PC-9 (cell line): ENCODE measurements at regions not wholly inside any gene's neighbourhood (a gene's known extent, or its start where the extent isn't known, plus 50 kb on each side); places are given as distances from the start of the nearest gene placed in this dataset.

Experiments used
- BruUV-seq: library from RNA; stranded (reverse); fragments of 400-500 nt; replicated peaks from 2 replicates; lab custom pipeline; 2021; lab: Mats Ljungman, UMichigan
- CTCF ChIA-PET: fragments of 300-600 bp; sonication (Branson Sonifier 250); formaldehyde crosslinking; loops from one replicate; lab custom pipeline; 2022; ENCODE audit warnings: antibody characterized with exemption; lab: Charles Lee
- POLR2A ChIA-PET: fragments of 300-600 bp; sonication (Branson Sonifier 250); formaldehyde crosslinking; loops from one replicate; lab custom pipeline; 2022; ENCODE audit warnings: antibody characterized with exemption; ENCODE audit not compliant: unreplicated experiment; lab: Charles Lee
- DNase-seq, 2 experiments: peaks; one replicate each; pipeline versions ENCODE4 v3.0.0 to v3.0.0-alpha.2; 2015 to 2022; ENCODE audit warnings: mixed read lengths in 1 of 2
- H2AFZ ChIP-seq: fragments of 200-600 bp; sonication (generic); 2 replicates; pipeline ENCODE4 v1.8.1; 2017; ENCODE audit warnings: antibody characterized with exemption
- H3F3A ChIP-seq: fragments of 200-600 bp; sonication (generic); 2 replicates; pipeline ENCODE4 v1.8.1; 2017; ENCODE audit warnings: antibody characterized with exemption, mild to moderate bottlenecking, low read depth; ENCODE audit not compliant: insufficient read depth
- H3K27ac ChIP-seq: fragments of 200-600 bp; sonication (generic); 2 replicates; pipeline ENCODE4 v1.6.1; 2016; ENCODE audit warnings: mixed run types
- H3K27me3 ChIP-seq: fragments of 200-600 bp; sonication (generic); 2 replicates; pipeline ENCODE4 v1.6.1; 2016; ENCODE audit warnings: low read depth, mixed run types; ENCODE audit not compliant: insufficient read depth
- H3K36me3 ChIP-seq: fragments of 200-600 bp; sonication (generic); 2 replicates; pipeline ENCODE4 v1.6.1; 2016; ENCODE audit warnings: low read depth, mixed run types
- H3K4me1 ChIP-seq: fragments of 200-600 bp; sonication (generic); replicated peaks from 2 replicates; pipeline ENCODE4 v1.6.1; 2016; ENCODE audit warnings: mixed run types; ENCODE audit not compliant: insufficient read depth
- H3K4me2 ChIP-seq: fragments of 200-600 bp; sonication (generic); 2 replicates; pipeline ENCODE4 v1.6.1; 2017; ENCODE audit warnings: mixed run types
- H3K4me3 ChIP-seq: fragments of 200-600 bp; sonication (generic); 2 replicates; pipeline ENCODE4 v1.6.1; 2016; ENCODE audit warnings: mixed run types
- H3K79me2 ChIP-seq: fragments of 200-600 bp; sonication (generic); 2 replicates; pipeline ENCODE4 v1.6.1; 2017; ENCODE audit warnings: low read depth, mixed run types
- H3K9me2 ChIP-seq: fragments of 200-600 bp; sonication (generic); 2 replicates; pipeline ENCODE4 v1.8.1; 2017; ENCODE audit warnings: mild to moderate bottlenecking; ENCODE audit not compliant: insufficient read depth
- H3K9me3 ChIP-seq: fragments of 200-600 bp; sonication (generic); 2 replicates; pipeline ENCODE4 v1.8.1; 2016; ENCODE audit warnings: low read depth; ENCODE audit not compliant: insufficient read depth
- H4K20me1 ChIP-seq: fragments of 200-600 bp; sonication (generic); 2 replicates; pipeline ENCODE4 v1.8.1; 2017; ENCODE audit not compliant: insufficient read depth
- CTCF ChIP-seq: fragments of 200-600 bp; sonication (generic); conservative IDR thresholded peaks from 2 replicates; pipeline ENCODE4 v1.6.1; 2017; ENCODE audit warnings: mixed run types, antibody characterized with exemption, mild to moderate bottlenecking, moderate library complexity
- EZH2 ChIP-seq: fragments of 200-600 bp; sonication (generic); IDR thresholded peaks from 2 replicates; pipeline ENCODE4 v1.8.0; 2017; ENCODE audit warnings: antibody characterized with exemption, low read depth
- intact Hi-C: fragments of 100-400 bp; cut with micrococcal nuclease; formaldehyde crosslinking; loops from one replicate; pipeline ENCODE4 v1.10.0; 2022; ENCODE audit not compliant: unreplicated experiment

DNA sequence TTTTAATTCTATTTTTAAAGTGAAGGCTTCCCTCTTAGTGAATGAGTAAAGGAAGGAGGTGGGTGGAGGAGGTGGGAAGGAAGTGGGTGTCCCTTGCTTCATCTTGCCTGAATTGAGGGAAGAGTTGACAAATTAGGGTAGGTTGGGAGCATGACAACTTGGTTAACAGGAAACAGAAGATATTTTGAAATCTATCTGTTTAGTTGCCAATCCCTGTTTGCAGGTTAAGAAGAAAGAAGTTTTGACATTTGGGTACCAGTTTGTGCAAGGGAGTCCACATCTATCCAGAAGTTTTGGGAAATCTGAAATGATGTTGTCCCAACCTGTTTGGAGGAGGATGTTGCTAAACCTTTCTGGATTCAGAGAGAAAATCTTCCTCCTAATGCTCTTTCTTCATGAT lies 204.1 kb upstream of the SUCLG2 start:
- no peak for DNase-seq
- Histone ChIP-seq H3K4me1 (no peaks in the 10 kb centered on the region), H3K4me2 (no peak overlapping the region), H3K9me3 (no peaks in the 10 kb centered on the region), H3K4me3 (no peak overlapping the region), H3K27ac (no peak overlapping the region), H2AFZ (no peak overlapping the region), H3K27me3 (no peaks in the 10 kb centered on the region), H3K36me3 (no peaks in the 10 kb centered on the region), H4K20me1 (no peaks in the 10 kb centered on the region), H3K79me2 (no peaks in the 10 kb centered on the region), H3K9me2 (no peaks in the 10 kb centered on the region), H3F3A (no peaks in the 10 kb centered on the region)
- ChIA-PET CTCF (no interaction called here), POLR2A (no interaction called here)
- no peak for TF ChIP-seq EZH2
- intact Hi-C loops = no loop called here
- no TSS peak for BruUV-seq

DNA sequence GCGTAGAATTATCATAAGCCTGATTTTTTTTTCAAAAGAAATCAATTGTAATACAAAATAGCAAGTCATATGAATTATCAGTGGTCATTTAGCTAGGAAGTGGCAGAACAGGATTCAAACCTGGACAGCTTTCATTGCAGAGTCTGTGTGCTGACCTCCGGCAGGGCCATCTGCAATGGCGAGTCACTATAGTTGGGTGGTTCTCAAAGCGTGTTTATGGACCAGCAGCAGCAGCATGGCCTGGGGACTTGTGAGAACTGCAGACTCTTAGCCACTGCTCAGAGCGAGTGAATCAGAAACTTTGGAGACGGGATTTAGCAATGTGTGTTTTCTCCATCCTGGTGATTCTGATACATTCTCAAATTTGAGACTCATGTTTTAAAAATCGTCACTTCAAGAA lies 202.3 kb upstream of the SUCLG2 start:
- Histone ChIP-seq H3K4me2 (no peak overlapping the region), H3K4me1 (no peaks in the 10 kb centered on the region), H3K27ac (no peak overlapping the region), H3K9me3 (no peaks in the 10 kb centered on the region), H3F3A (no peaks in the 10 kb centered on the region), H4K20me1 (no peaks in the 10 kb centered on the region), H3K36me3 (no peaks in the 10 kb centered on the region), H2AFZ (no peak overlapping the region), H3K4me3 (no peak overlapping the region), H3K79me2 (no peaks in the 10 kb centered on the region), H3K27me3 (no peaks in the 10 kb centered on the region), H3K9me2 (no peaks in the 10 kb centered on the region)
- ChIA-PET CTCF (no interaction called here), POLR2A (no interaction called here)
- no peak for DNase-seq
- intact Hi-C loops = no loop called here
- TF ChIP-seq CTCF = no peak
- TF ChIP-seq EZH2 = no peak
- BruUV-seq = no TSS peak

GRCh38 chr3:67854663-67855062 lies 200.3 kb upstream of the SUCLG2 start:
- Histone ChIP-seq H2AFZ (no peak overlapping the region), H4K20me1 (no peaks in the 10 kb centered on the region), H3K36me3 (no peaks in the 10 kb centered on the region), H3F3A (no peaks in the 10 kb centered on the region), H3K27me3 (no peaks in the 10 kb centered on the region), H3K4me2 (no peak overlapping the region), H3K79me2 (no peaks in the 10 kb centered on the region), H3K4me3 (no peak overlapping the region), H3K9me2 (no peaks in the 10 kb centered on the region), H3K4me1 (no peaks in the 10 kb centered on the region), H3K9me3 (no peaks in the 10 kb centered on the region), H3K27ac (no peak overlapping the region)
- intact Hi-C loops = no loop called here
- ChIA-PET CTCF (no interaction called here), POLR2A (no interaction called here)
- DNase-seq = no peak
- no TSS peak for BruUV-seq
- TF ChIP-seq CTCF (no peak), EZH2 (no peak)

DNA sequence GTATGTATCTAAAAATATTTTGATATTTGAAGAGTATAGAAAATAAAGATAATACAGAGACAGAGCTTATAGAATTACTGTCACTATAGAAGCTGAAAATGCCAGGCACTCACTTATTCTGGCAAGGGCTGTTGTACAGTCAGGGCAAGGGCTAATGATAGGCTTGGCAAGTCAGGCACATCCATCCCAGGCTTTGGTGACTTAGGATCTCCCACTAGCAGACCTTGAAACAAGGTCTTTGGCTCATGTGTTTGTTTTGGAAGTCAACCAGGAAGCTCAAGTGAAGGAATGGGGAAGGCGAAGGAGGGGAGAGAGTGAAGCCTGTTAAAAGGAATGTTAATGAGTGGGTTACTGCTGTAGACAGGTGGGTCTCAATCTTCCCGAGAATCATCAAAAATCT lies 199.1 kb upstream of the SUCLG2 start:
- Histone ChIP-seq H3K4me1 (no peaks in the 10 kb centered on the region), H3K27me3 (no peaks in the 10 kb centered on the region), H2AFZ (no peak overlapping the region), H3K79me2 (no peaks in the 10 kb centered on the region), H3K4me2 (no peak overlapping the region), H3K27ac (no peak overlapping the region), H3K4me3 (no peak overlapping the region), H3K9me2 (no peaks in the 10 kb centered on the region), H4K20me1 (no peaks in the 10 kb centered on the region), H3K36me3 (no peaks in the 10 kb centered on the region), H3F3A (no peaks in the 10 kb centered on the region), H3K9me3 (no peaks in the 10 kb centered on the region)
- ChIA-PET POLR2A (no interaction called here), CTCF (no interaction called here)
- intact Hi-C loops = no loop called here
- no peak for DNase-seq
- no peak for TF ChIP-seq EZH2
- no peak for TF ChIP-seq CTCF
- BruUV-seq = no TSS peak
